Neural cell (in vitro differentiated cells): ENCODE measurements at regions not wholly inside any gene's neighbourhood (a gene's known extent, or its start where the extent isn't known, plus 50 kb on each side); places are given as distances from the start of the nearest gene placed in this dataset.
A peak's percentile ranks its signal among the peaks of the same experiment; 100 is the strongest.

Experiments
- H2AFZ ChIP-seq: fragments of 200-600, 300-800 bp; sonication (generic), shearing (Covaris generic); 2 replicates; pipeline ENCODE4 v1.6.0; 2014; ENCODE audit warnings: low read depth, mild to moderate bottlenecking, antibody characterized with exemption, low read length, moderate library complexity
- H3F3A ChIP-seq: fragments of 200-600 bp; shearing (Covaris generic); 2 replicates; pipeline ENCODE4 v1.6.1; 2016; ENCODE audit warnings: mild to moderate bottlenecking, moderate library complexity, mixed read lengths, antibody characterized with exemption, low read length; ENCODE audit not compliant: insufficient read depth, poor library complexity, severe bottlenecking
- H3K27ac ChIP-seq: fragments of 200-600, 300-800 bp; sonication (generic), shearing (Covaris generic); 2 replicates; pipeline ENCODE4 v1.5.1; 2014; ENCODE audit warnings: mild to moderate bottlenecking, low read length, moderate library complexity
- H3K27me3 ChIP-seq: fragments of 300-800, 200-600 bp; sonication (generic), shearing (Covaris generic); 2 replicates; pipeline ENCODE4 v1.6.0; 2014; ENCODE audit warnings: mild to moderate bottlenecking, low read depth, low read length, moderate library complexity; ENCODE audit not compliant: insufficient read depth
- H3K36me3 ChIP-seq: fragments of 300-800, 200-600 bp; sonication (generic), shearing (Covaris generic); 2 replicates; pipeline ENCODE4 v1.5.1; 2014; ENCODE audit warnings: mild to moderate bottlenecking, antibody characterized with exemption, low read length, moderate library complexity; ENCODE audit not compliant: insufficient read depth
- H3K4me2 ChIP-seq: fragments of 300-800, 200-600 bp; sonication (generic), shearing (Covaris generic); 2 replicates; pipeline ENCODE4 v1.6.0; 2014; ENCODE audit warnings: mild to moderate bottlenecking, low read length
- H3K4me3 ChIP-seq: fragments of 300-800, 200-600 bp; sonication (generic), shearing (Covaris generic); 2 replicates; pipeline ENCODE4 v1.5.1; 2014; ENCODE audit warnings: mild to moderate bottlenecking, low read length, moderate library complexity
- H3K79me2 ChIP-seq: fragments of 200-600 bp; shearing (Covaris generic); replicated peaks from 2 replicates; pipeline ENCODE4 v1.6.0; 2014; ENCODE audit warnings: mild to moderate bottlenecking, low read length, moderate library complexity; ENCODE audit not compliant: insufficient read depth
- H3K9ac ChIP-seq: fragments of 300-800, 200-600 bp; sonication (generic), shearing (Covaris generic); 2 replicates; pipeline ENCODE4 v1.6.1; 2016; ENCODE audit warnings: mild to moderate bottlenecking, low read length, mixed read lengths
- H3K9me2 ChIP-seq: fragments of 200-600 bp; shearing (Covaris generic); 2 replicates; pipeline ENCODE4 v1.6.1; 2016; ENCODE audit warnings: mild to moderate bottlenecking, low read length, mixed read lengths; ENCODE audit not compliant: insufficient read depth
- H3K9me3 ChIP-seq: fragments of 200-600, 300-800 bp; sonication (generic), shearing (Covaris generic); 2 replicates; pipeline ENCODE4 v1.6.1; 2016; ENCODE audit warnings: mild to moderate bottlenecking, mixed run types, low read length, moderate library complexity, mixed read lengths
- H4K20me1 ChIP-seq: fragments of 200-600 bp; shearing (Covaris generic); 2 replicates; pipeline ENCODE4 v1.6.1; 2016; ENCODE audit warnings: mild to moderate bottlenecking, mixed run types; ENCODE audit not compliant: insufficient read depth
- CTCF ChIP-seq: fragments of 450-650 bp; IDR thresholded peaks from 2 replicates; pipeline ENCODE4 v1.5.1; 2014; ENCODE audit warnings: antibody characterized with exemption, mild to moderate bottlenecking, moderate library complexity; ENCODE audit not compliant: poor library complexity, severe bottlenecking
- EP300 ChIP-seq: fragments of 450-650 bp; conservative IDR thresholded peaks from 2 replicates; pipeline ENCODE4 v1.6.1; 2014; ENCODE audit warnings: antibody characterized with exemption, mild to moderate bottlenecking, moderate library complexity; ENCODE audit not compliant: poor library complexity, severe bottlenecking
- EZH2 ChIP-seq: fragments of 200-600, 300-800 bp; shearing (Covaris generic), sonication (generic); IDR thresholded peaks from 2 replicates; pipeline ENCODE4 v1.6.1; 2014; ENCODE audit warnings: antibody characterized with exemption, low read length, borderline replicate concordance, mild to moderate bottlenecking; ENCODE audit not compliant: insufficient read depth, poor library complexity, severe bottlenecking
- MXI1 ChIP-seq: fragments of 450-650 bp; conservative IDR thresholded peaks from 2 replicates; pipeline ENCODE4 v1.6.1; 2014; ENCODE audit warnings: antibody characterized with exemption, mild to moderate bottlenecking; ENCODE audit not compliant: poor library complexity, severe bottlenecking
- POLR2AphosphoS5 ChIP-seq: IDR thresholded peaks from 2 replicates; pipeline ENCODE4 v1.6.1; 2012
- RAD21 ChIP-seq: fragments of 450-650 bp; conservative IDR thresholded peaks from 2 replicates; pipeline ENCODE4 v1.6.1; 2014; ENCODE audit warnings: antibody characterized with exemption, mild to moderate bottlenecking, moderate library complexity
- REST ChIP-seq: IDR thresholded peaks from 2 replicates; pipeline ENCODE4 v1.6.1; 2012; ENCODE audit warnings: borderline replicate concordance
- SMC3 ChIP-seq: fragments of 450-650 bp; conservative IDR thresholded peaks from 2 replicates; pipeline ENCODE4 v1.6.1; 2014; ENCODE audit warnings: antibody characterized with exemption, mild to moderate bottlenecking, moderate library complexity; ENCODE audit not compliant: poor library complexity
- TAF1 ChIP-seq: IDR thresholded peaks from 2 replicates; pipeline ENCODE4 v1.6.1; 2012; ENCODE audit warnings: low read depth

GRCh38 chr11:90525962-90526361, 303.1 kb upstream of the CHORDC1 start:
- Histone ChIP-seq H2AFZ (no peak overlapping the region), H3K9ac (no peak overlapping the region), H3K27me3 (no peaks in the 10 kb centered on the region), H4K20me1 (no peaks in the 10 kb centered on the region), H3K4me3 (no peak overlapping the region), H3K36me3 (no peaks in the 10 kb centered on the region), H3F3A (no peaks in the 10 kb centered on the region), H3K4me2 (no peak overlapping the region), H3K9me3 (no peaks in the 10 kb centered on the region), H3K79me2 (no peaks in the 10 kb centered on the region), H3K27ac (no peak overlapping the region), H3K9me2 (no peaks in the 10 kb centered on the region)
- TF ChIP-seq CTCF (no peak), TAF1 (no peak), REST (no peak), EP300 (peak; percentile 57), EZH2 (no peak), SMC3 (no peak), POLR2AphosphoS5 (peak; percentile 53), RAD21 (no peak), MXI1 (no peak)

DNA sequence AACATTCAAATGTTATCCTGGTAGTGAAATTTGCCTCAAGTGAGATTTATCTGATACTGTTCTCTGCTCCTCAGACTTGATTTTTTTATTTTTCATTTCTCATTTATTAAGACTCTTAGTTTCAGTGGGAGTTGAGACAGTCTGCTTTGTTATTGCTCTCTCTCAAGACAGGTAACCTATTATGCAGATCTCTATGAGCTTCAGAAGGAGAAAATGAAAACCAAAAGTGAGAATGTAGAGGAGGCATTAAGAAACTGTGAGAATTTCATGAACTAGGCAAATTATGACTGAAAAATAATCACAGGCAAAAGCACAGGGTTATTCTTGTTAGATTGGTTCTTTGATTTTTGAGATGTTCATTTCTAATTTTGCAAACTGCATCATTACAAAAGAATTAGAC, 290.0 kb upstream of the CHORDC1 start:
- TF ChIP-seq POLR2AphosphoS5 (no peak), MXI1 (no peak), TAF1 (no peak), SMC3 (no peak), EP300 (no peak), RAD21 (no peak), EZH2 (no peak), CTCF (no peak)
- H3K36me3 ChIP-seq, result no peaks in the 10 kb centered on the region

More for the DNA sequence above, 290.0 kb upstream of the CHORDC1 start:
- Histone ChIP-seq H4K20me1 (no peaks in the 10 kb centered on the region), H3K27ac (no peak overlapping the region), H3K4me2 (no peak overlapping the region), H2AFZ (no peak overlapping the region), H3K9me2 (no peaks in the 10 kb centered on the region), H3K9ac (no peak overlapping the region), H3F3A (no peaks in the 10 kb centered on the region), H3K27me3 (no peaks in the 10 kb centered on the region), H3K9me3 (no peaks in the 10 kb centered on the region), H3K79me2 (no peaks in the 10 kb centered on the region), H3K4me3 (no peak overlapping the region)
